ENCODE measurements at regions not wholly inside any gene's neighbourhood (a gene's known extent, or its start where the extent isn't known, plus 50 kb on each side); places are given as distances from the start of the nearest gene placed in this dataset.

DNA sequence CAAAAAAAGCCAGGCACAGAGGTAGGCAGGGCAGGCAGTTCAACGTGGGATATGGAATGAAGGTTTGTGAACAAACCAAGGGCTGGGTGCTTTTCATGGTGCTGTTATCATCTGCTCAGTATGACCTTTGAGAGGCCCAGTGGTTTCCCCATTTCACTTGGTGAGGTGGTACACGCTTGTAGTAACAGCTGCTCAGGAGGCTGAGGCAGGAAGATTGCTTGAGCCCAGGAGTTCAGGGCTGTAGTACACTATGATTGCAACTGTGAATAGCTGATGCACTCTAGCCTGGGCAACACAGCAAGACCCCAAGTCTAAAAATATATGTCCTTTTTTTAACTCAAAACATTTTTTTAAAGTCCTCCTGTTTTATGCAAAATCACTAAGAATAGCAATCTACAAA, 174.8 kb downstream of the ENC1 start:
- TF ChIP-seq, protein P1, sequence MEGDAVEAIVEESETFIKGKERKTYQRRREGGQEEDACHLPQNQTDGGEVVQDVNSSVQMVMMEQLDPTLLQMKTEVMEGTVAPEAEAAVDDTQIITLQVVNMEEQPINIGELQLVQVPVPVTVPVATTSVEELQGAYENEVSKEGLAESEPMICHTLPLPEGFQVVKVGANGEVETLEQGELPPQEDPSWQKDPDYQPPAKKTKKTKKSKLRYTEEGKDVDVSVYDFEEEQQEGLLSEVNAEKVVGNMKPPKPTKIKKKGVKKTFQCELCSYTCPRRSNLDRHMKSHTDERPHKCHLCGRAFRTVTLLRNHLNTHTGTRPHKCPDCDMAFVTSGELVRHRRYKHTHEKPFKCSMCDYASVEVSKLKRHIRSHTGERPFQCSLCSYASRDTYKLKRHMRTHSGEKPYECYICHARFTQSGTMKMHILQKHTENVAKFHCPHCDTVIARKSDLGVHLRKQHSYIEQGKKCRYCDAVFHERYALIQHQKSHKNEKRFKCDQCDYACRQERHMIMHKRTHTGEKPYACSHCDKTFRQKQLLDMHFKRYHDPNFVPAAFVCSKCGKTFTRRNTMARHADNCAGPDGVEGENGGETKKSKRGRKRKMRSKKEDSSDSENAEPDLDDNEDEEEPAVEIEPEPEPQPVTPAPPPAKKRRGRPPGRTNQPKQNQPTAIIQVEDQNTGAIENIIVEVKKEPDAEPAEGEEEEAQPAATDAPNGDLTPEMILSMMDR (IDR thresholded peaks at IDR 0.05) = no peak
- TF ChIP-seq POLR2A (IDR thresholded peaks at IDR 0.05) = no peak
